Uterus (tissue), 3 donors: ENCODE measurements at regions not wholly inside any gene's neighbourhood (a gene's known extent, or its start where the extent isn't known, plus 50 kb on each side); places are given as distances from the start of the nearest gene placed in this dataset.

Experiments used
- DNase-seq, 2 donors: peaks; one replicate each; pipeline ENCODE4 v3.0.0-alpha.2; 2019 to 2020
- H3K27ac ChIP-seq, 2 donors: fragments of 200-600 bp; sonication (generic); 1 replicate in 1 of 2; 2 replicates in 1 of 2; pipeline ENCODE4 v1.5.1; 2016 to 2018
- H3K27me3 ChIP-seq, 2 donors: fragments of 200-600 bp; sonication (generic); one replicate each; pipeline ENCODE4 v1.5.1; 2018 to 2019; ENCODE audit warnings: control low read depth in 1 of 2
- H3K36me3 ChIP-seq, 2 donors: fragments of 200-600 bp; sonication (generic); one replicate each; pipeline ENCODE4 v1.5.1; 2019; ENCODE audit warnings: control low read depth in 1 of 2
- H3K4me1 ChIP-seq, 2 donors: fragments of 200-600 bp; sonication (generic); one replicate each; pipeline ENCODE4 v1.5.1; 2018 to 2019; ENCODE audit warnings: control low read depth in 1 of 2
- H3K4me3 ChIP-seq, 2 donors: fragments of 200-600 bp; sonication (generic); 1 replicate in 1 of 2; 2 replicates in 1 of 2; pipeline ENCODE4 v1.5.1; 2018 to 2019; ENCODE audit warnings: mild to moderate bottlenecking in 1 of 2
- H3K9me3 ChIP-seq, 2 donors: fragments of 200-600 bp; sonication (generic); one replicate each; pipeline ENCODE4 v1.5.1; 2019; ENCODE audit warnings: control low read depth in 1 of 2
- CTCF ChIP-seq, 4 experiments: fragments of 200-600 bp in 2 of 4; fragments of 450-650 bp in 2 of 4; sonication (generic) in 2 of 4; IDR thresholded peaks; one replicate each; pipeline ENCODE4 v1.5.1; 2016 to 2019; ENCODE audit warnings: antibody characterized with exemption in 4 of 4, mild to moderate bottlenecking in 2 of 4, moderate library complexity in 1 of 4
- POLR2A ChIP-seq, 2 donors: fragments of 450-650 bp; IDR thresholded peaks; one replicate each; pipeline ENCODE4 v1.6.1; 2016; ENCODE audit warnings: antibody characterized with exemption in 2 of 2, mild to moderate bottlenecking in 1 of 2, moderate library complexity in 1 of 2
- intact Hi-C: fragments of 100-400 bp; cut with DNase I; formaldehyde crosslinking; loops from one replicate; pipeline ENCODE4 v1.15.1; 2023; ENCODE audit warnings: low total_unique reads
- donor health status: DM: yes; HTN: yes; CAD: no.

- no peaks in the 10 kb centered on the region for H3K9me3 ChIP-seq
- H3K27me3 ChIP-seq = no peaks in the 10 kb centered on the region
- no peak for TF ChIP-seq CTCF (IDR thresholded peaks at IDR 0.05)
- no peak for TF ChIP-seq POLR2A (IDR thresholded peaks at IDR 0.05)
- H3K4me1 ChIP-seq = no peaks in the 10 kb centered on the region
- no peak overlapping the region for H3K4me3 ChIP-seq
- H3K36me3 ChIP-seq = no peaks in the 10 kb centered on the region
- DNase-seq = no peak
- no peak overlapping the region for H3K27ac ChIP-seq
- intact Hi-C loops = no loop called here
Observed at GRCh38 chr6:26243132-26243531, 121.9 kb upstream of the BTN3A2 start.

GRCh38 chr6:26243752-26244151 is 121.2 kb upstream of the BTN3A2 start:
- H3K36me3 ChIP-seq = no peaks in the 10 kb centered on the region
- no peak for TF ChIP-seq CTCF (IDR thresholded peaks at IDR 0.05)
- no peaks in the 10 kb centered on the region for H3K27me3 ChIP-seq
- H3K27ac ChIP-seq = no peak overlapping the region
- no peaks in the 10 kb centered on the region for H3K9me3 ChIP-seq
- H3K4me1 ChIP-seq = no peaks in the 10 kb centered on the region
- no peak overlapping the region for H3K4me3 ChIP-seq
- no peak for DNase-seq
- intact Hi-C loops = no loop called here

- no peak for DNase-seq
- H3K4me3 ChIP-seq = no peak overlapping the region
- intact Hi-C loops = no loop called here
- no peaks in the 10 kb centered on the region for H3K36me3 ChIP-seq
- TF ChIP-seq POLR2A (IDR thresholded peaks at IDR 0.05) (no peak), CTCF (IDR thresholded peaks at IDR 0.05) (no peak)
- no peak overlapping the region for H3K27ac ChIP-seq
- no peaks in the 10 kb centered on the region for H3K9me3 ChIP-seq
- H3K27me3 ChIP-seq = peaks cover 1 to 7% of the 10 kb centered on the region in 2 donors
- H3K4me1 ChIP-seq = no peaks in the 10 kb centered on the region
Observed at GRCh38 chr6:26246058-26246457, 118.9 kb upstream of the BTN3A2 start.

- H3K4me1 ChIP-seq = no peaks in the 10 kb centered on the region
- peaks cover 4 to 8% of the 10 kb centered on the region in 2 donors for H3K27me3 ChIP-seq
- intact Hi-C loops = no loop called here
- no peak for DNase-seq
- H3K9me3 ChIP-seq = no peaks in the 10 kb centered on the region
- no peak overlapping the region for H3K27ac ChIP-seq
- no peak overlapping the region for H3K4me3 ChIP-seq
- H3K36me3 ChIP-seq = no peaks in the 10 kb centered on the region
- TF ChIP-seq POLR2A (IDR thresholded peaks at IDR 0.05) (no peak), CTCF (IDR thresholded peaks at IDR 0.05) (no peak)
Observed at GRCh38 chr6:26246553-26246952, 118.4 kb upstream of the BTN3A2 start.

GRCh38 chr6:26249707-26249956 is 115.4 kb upstream of the BTN3A2 start:
- TF ChIP-seq CTCF (IDR thresholded peaks at IDR 0.05) (no peak), POLR2A (IDR thresholded peaks at IDR 0.05) (no peak)
- no peaks in the 10 kb centered on the region for H3K36me3 ChIP-seq
- no peak for DNase-seq
- no peaks in the 10 kb centered on the region for H3K9me3 ChIP-seq
- intact Hi-C loops = no loop called here
- H3K4me1 ChIP-seq = no peaks in the 10 kb centered on the region
- peaks cover 10 to 14% of the 10 kb centered on the region in 2 donors for H3K27me3 ChIP-seq
- H3K4me3 ChIP-seq = peak overlapping the region; percentile 27 to 30
- peak overlapping the region; percentile 61 to 75 for H3K27ac ChIP-seq
